Esophagus (tissue), 2 donors: ENCODE measurements at regions not wholly inside any gene's neighbourhood (a gene's known extent, or its start where the extent isn't known, plus 50 kb on each side); places are given as distances from the start of the nearest gene placed in this dataset.
"Not testable (repeated sequence)": the region's sequence is repeated elsewhere in the genome, so short reads cannot be mapped to it uniquely, and the experiment has no call there.

Experiments
- H3K27ac ChIP-seq, 2 donors: one replicate each; pipeline ENCODE4 v1.5.1; 2013; ENCODE audit warnings: low read depth in 2 of 2, mild to moderate bottlenecking in 2 of 2, inconsistent platforms in 1 of 2, low read length in 1 of 2, moderate library complexity in 1 of 2
- H3K27me3 ChIP-seq, 2 donors: one replicate each; pipeline ENCODE4 v1.6.1; 2013; ENCODE audit warnings: low read length in 2 of 2, control low read depth in 1 of 2, mild to moderate bottlenecking in 1 of 2; ENCODE audit not compliant: insufficient read depth in 2 of 2, control insufficient read depth in 1 of 2
- H3K36me3 ChIP-seq, 2 donors: one replicate each; pipeline ENCODE4 v1.6.1; 2013; ENCODE audit warnings: low read length in 1 of 2; ENCODE audit not compliant: control insufficient read depth in 2 of 2, insufficient read depth in 2 of 2
- H3K4me1 ChIP-seq, 2 donors: one replicate each; pipeline ENCODE4 v1.6.1; 2013; ENCODE audit warnings: low read length in 1 of 2; ENCODE audit not compliant: control insufficient read depth in 2 of 2, insufficient read depth in 2 of 2
- H3K4me3 ChIP-seq, 2 donors: one replicate each; pipeline ENCODE4 v1.5.1; 2013; ENCODE audit warnings: low read length in 2 of 2, mild to moderate bottlenecking in 2 of 2, low read depth in 1 of 2, moderate library complexity in 1 of 2
- H3K9me3 ChIP-seq, 2 donors: one replicate each; pipeline ENCODE4 v1.6.1; 2013; ENCODE audit warnings: mild to moderate bottlenecking in 2 of 2, low read depth in 1 of 2, low read length in 1 of 2, moderate library complexity in 1 of 2; ENCODE audit not compliant: control insufficient read depth in 2 of 2, insufficient read depth in 1 of 2
- WGBS, 2 donors: extraction: QIAGEN DNeasy Blood & Tissue Kit; methylation state at CpG; one replicate each; pipeline ENCODE4 v1.1.7; 2013; 5-methylcytosine and 5-hydroxymethylcytosine counted together
- donor health status: healthy with polysubstance abuse.
- donor health status: Bipolar disorder and iron deficiency.

DNA sequence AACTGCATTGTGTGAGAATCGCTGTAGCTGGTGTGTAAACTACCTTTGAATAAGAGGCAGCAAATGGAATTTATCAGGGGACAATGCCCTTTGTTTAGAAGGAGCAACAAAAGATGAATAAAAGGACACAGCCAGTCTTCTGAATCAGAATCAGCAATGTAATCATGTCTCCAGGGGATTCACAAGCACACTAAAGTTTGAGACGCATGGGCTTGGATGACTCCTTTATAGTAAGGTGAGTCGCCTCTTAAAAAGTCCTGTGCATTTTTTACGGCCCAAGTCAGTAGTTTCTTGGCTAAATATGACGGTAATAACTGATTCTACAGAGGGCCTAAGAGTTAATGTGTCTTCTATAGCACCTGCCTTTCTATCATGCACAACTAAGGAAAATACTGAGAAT, 113.6 kb upstream of the NUDT12 start:
- not testable (repeated sequence) for H3K27me3 ChIP-seq, H3K4me1 ChIP-seq, H3K9me3 ChIP-seq, H3K4me3 ChIP-seq, H3K27ac ChIP-seq, H3K36me3 ChIP-seq
- 61 to 74% methylated on average over 4 of the region's 5 CpGs for WGBS, 2 donors

- WGBS, 2 donors, result 66 to 68% methylated on average over 3 of the region's 3 CpGs
- no peaks in the 10 kb centered on the region for H3K4me1 ChIP-seq
These were observed 112.2 kb upstream of the NUDT12 start for GRCh38 chr5:103674739-103675138.

DNA sequence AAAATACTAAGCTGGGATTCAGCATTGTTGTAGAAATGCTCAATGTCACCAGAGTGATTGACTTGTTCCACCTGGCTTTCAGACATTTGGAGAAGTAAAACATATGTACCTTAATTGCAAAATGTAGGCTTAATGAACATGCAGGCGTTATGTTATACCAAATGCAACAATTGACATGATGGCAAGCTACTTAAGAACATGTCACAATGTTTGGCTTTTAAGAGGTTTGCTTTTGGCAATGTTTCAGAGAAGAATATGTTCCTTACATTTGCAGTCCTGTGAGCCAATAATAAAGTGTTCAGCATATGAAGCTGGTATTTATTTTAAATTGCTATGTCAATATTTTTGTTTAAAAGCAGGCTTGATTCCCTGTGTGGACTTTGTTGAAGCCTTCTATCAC, 111.7 kb upstream of the NUDT12 start:
- H3K36me3 ChIP-seq, result no peaks in the 10 kb centered on the region
- H3K27ac ChIP-seq, result no peak overlapping the region
- H3K4me3 ChIP-seq, result no peak overlapping the region
- no peaks in the 10 kb centered on the region for H3K9me3 ChIP-seq
- H3K27me3 ChIP-seq, result no peaks in the 10 kb centered on the region
- H3K4me1 ChIP-seq, result no peaks in the 10 kb centered on the region
- WGBS, 2 donors, result 33 to 54% methylated on average over 1 of the region's 1 CpG

More at GRCh38 chr5:103674739-103675138, 112.2 kb upstream of the NUDT12 start:
- Histone ChIP-seq H3K27ac (no peak overlapping the region), H3K4me3 (no peak overlapping the region), H3K9me3 (no peaks in the 10 kb centered on the region), H3K36me3 (no peaks in the 10 kb centered on the region), H3K27me3 (no peaks in the 10 kb centered on the region)

GRCh38 chr5:103669615-103670014, 107.0 kb upstream of the NUDT12 start:
- WGBS, 2 donors, result 54 to 57% methylated on average over 5 of the region's 5 CpGs
- H3K36me3 ChIP-seq, result no peaks in the 10 kb centered on the region
- no peak overlapping the region for H3K4me3 ChIP-seq
- H3K4me1 ChIP-seq, result no peaks in the 10 kb centered on the region
- H3K27ac ChIP-seq, result no peak overlapping the region
- no peaks in the 10 kb centered on the region for H3K27me3 ChIP-seq
- no peaks in the 10 kb centered on the region for H3K9me3 ChIP-seq

DNA sequence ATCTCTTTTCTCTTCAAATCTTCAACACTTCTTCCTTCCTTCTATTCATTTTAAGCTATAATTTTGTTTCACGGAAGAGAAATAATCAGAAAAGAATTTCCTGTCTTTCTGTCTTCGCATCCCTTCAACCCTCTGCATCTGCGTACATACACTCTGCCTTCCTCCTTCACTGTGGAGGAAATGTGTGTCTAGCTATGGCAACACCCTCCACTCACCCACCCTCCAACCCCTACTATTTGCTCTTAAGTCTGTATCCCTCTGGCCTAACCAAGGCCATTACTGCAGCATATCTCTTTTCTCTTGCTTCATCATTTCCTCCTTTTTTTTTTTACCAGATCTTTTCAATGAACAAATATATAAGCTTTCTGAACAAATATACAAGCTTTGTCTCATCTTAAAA, 105.7 kb upstream of the NUDT12 start:
- no peaks in the 10 kb centered on the region for H3K27me3 ChIP-seq
- no peak overlapping the region for H3K27ac ChIP-seq
- H3K9me3 ChIP-seq, result no peaks in the 10 kb centered on the region
- no peaks in the 10 kb centered on the region for H3K4me1 ChIP-seq
- no peaks in the 10 kb centered on the region for H3K36me3 ChIP-seq
- WGBS, 2 donors, result 84 to 92% methylated on average over 3 of the region's 3 CpGs
- no peak overlapping the region for H3K4me3 ChIP-seq

DNA sequence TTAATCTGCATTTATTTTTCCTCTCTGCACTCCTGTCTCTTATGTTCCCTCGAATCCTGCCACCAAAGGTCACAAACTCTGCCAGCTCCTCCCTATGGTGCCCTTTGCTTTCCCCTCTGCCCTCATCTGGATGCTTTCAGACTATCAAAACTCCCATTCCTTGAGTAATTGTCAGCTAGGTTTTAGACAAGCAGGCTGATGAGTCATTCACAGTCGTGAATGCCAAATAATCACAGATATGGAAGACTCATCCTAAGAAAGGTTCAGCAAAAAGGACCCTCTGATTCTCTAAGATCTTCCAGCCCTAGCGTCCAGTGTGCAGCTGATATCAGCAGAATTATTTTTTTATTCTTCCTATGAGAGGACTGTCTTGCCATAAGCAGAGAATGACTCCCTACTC, 104.5 kb upstream of the NUDT12 start:
- no peaks in the 10 kb centered on the region for H3K4me1 ChIP-seq
- 48 to 50% methylated on average over 3 of the region's 3 CpGs for WGBS, 2 donors
- no peak overlapping the region for H3K4me3 ChIP-seq
- no peaks in the 10 kb centered on the region for H3K9me3 ChIP-seq
- no peak overlapping the region for H3K27ac ChIP-seq
- no peaks in the 10 kb centered on the region for H3K36me3 ChIP-seq
- no peaks in the 10 kb centered on the region for H3K27me3 ChIP-seq

- 87% methylated on average over 3 of the region's 3 CpGs for WGBS, 2 donors
- Histone ChIP-seq H3K36me3 (no peaks in the 10 kb centered on the region), H3K4me3 (no peak overlapping the region), H3K27ac (no peak overlapping the region), H3K9me3 (no peaks in the 10 kb centered on the region), H3K4me1 (no peaks in the 10 kb centered on the region), H3K27me3 (no peaks in the 10 kb centered on the region)
These were observed 94.7 kb upstream of the NUDT12 start for GRCh38 chr5:103657301-103657700.

GRCh38 chr5:103648086-103648485, 85.5 kb upstream of the NUDT12 start:
- H3K27me3 ChIP-seq, result no peaks in the 10 kb centered on the region
- no peaks in the 10 kb centered on the region for H3K36me3 ChIP-seq
- H3K4me1 ChIP-seq, result no peaks in the 10 kb centered on the region
- WGBS, 2 donors, result 93% methylated on average over 2 of the region's 2 CpGs
- no peaks in the 10 kb centered on the region for H3K9me3 ChIP-seq
- no peak overlapping the region for H3K4me3 ChIP-seq
- no peak overlapping the region for H3K27ac ChIP-seq

- 71 to 76% methylated on average over 6 of the region's 6 CpGs for WGBS, 2 donors
These were observed 84.4 kb upstream of the NUDT12 start for GRCh38 chr5:103646698-103647614.

GRCh38 chr5:103645816-103646215, 83.2 kb upstream of the NUDT12 start:
- Histone ChIP-seq H3K4me1 (no peaks in the 10 kb centered on the region), H3K27me3 (no peaks in the 10 kb centered on the region), H3K9me3 (no peaks in the 10 kb centered on the region), H3K27ac (no peak overlapping the region), H3K4me3 (no peak overlapping the region), H3K36me3 (no peaks in the 10 kb centered on the region)
- 82 to 87% methylated on average over 1 of the region's 1 CpG for WGBS, 2 donors

More at GRCh38 chr5:103646698-103647614, 84.4 kb upstream of the NUDT12 start:
- Histone ChIP-seq H3K4me1 (no peaks in the 10 kb centered on the region), H3K27ac (no peak overlapping the region), H3K4me3 (no peak overlapping the region), H3K9me3 (no peaks in the 10 kb centered on the region), H3K36me3 (no peaks in the 10 kb centered on the region), H3K27me3 (no peaks in the 10 kb centered on the region)
